ENCODE measurements at regions not wholly inside any gene's neighbourhood (a gene's known extent, or its start where the extent isn't known, plus 50 kb on each side); places are given as distances from the start of the nearest gene placed in this dataset.

- no peak overlapping the region for H3K4me2 ChIP-seq
- no peaks in the 10 kb centered on the region for H3K27me3 ChIP-seq
- H3K4me1 Mint-ChIP-seq, result no peaks in the 10 kb centered on the region
- H3K27me3 Mint-ChIP-seq (ENCODE audit: insufficient read depth, low read depth), result peaks cover 2% of the 10 kb centered on the region
- H3K36me3 Mint-ChIP-seq, result no peaks in the 10 kb centered on the region
- H3K9ac ChIP-seq, result no peak overlapping the region
- DNase-seq (ENCODE audit: low spot score), result no peak
- TF ChIP-seq EZH2phosphoT487 (IDR thresholded peaks at IDR 0.05) (no peak), CTCF (IDR thresholded peaks at IDR 0.05) (no peak), EZH2 (IDR thresholded peaks at IDR 0.05) (no peak)
- no peak overlapping the region for H3K4me3 Mint-ChIP-seq
- H3K36me3 ChIP-seq, result no peaks in the 10 kb centered on the region
- H3K27ac Mint-ChIP-seq, result no peak overlapping the region
- H3K9me3 Mint-ChIP-seq, result no peaks in the 10 kb centered on the region
- H3K27ac ChIP-seq, result no peak overlapping the region
- no peak overlapping the region for H2AFZ ChIP-seq (replicated peaks)
- no peaks in the 10 kb centered on the region for H3F3A ChIP-seq (ENCODE audit: low read depth)
- H3K9me3 ChIP-seq (ENCODE audit: low read depth), result no peaks in the 10 kb centered on the region
- H3K79me2 ChIP-seq (ENCODE audit: low read depth), result no peaks in the 10 kb centered on the region
- no peak overlapping the region for H3K4me3 ChIP-seq
- H3K4me1 ChIP-seq, result no peaks in the 10 kb centered on the region
- no peaks in the 10 kb centered on the region for H4K20me1 ChIP-seq (ENCODE audit: low read depth)
These were observed 241.3 kb downstream of the TBXT start for GRCh38 chr6:165926378-165926777.

GRCh38 chr6:165925474-165926156, 242.0 kb downstream of the TBXT start:
- H3K27ac Mint-ChIP-seq, result no peak overlapping the region
- H3K4me3 Mint-ChIP-seq, result no peak overlapping the region

GRCh38 chr6:165922309-165922794, 245.3 kb downstream of the TBXT start:
- Mint-ChIP-seq H3K9me3 (no peaks in the 10 kb centered on the region), H3K36me3 (no peaks in the 10 kb centered on the region), H3K27me3 (ENCODE audit: insufficient read depth, low read depth) (peaks cover 3% of the 10 kb centered on the region), H3K4me3 (no peak overlapping the region), H3K4me1 (no peaks in the 10 kb centered on the region), H3K27ac (no peak overlapping the region)
- Histone ChIP-seq H2AFZ (replicated peaks) (no peak overlapping the region), H3K9me3 (ENCODE audit: low read depth) (no peaks in the 10 kb centered on the region), H3K4me2 (no peak overlapping the region), H3K79me2 (ENCODE audit: low read depth) (no peaks in the 10 kb centered on the region), H3F3A (ENCODE audit: low read depth) (no peaks in the 10 kb centered on the region), H3K36me3 (no peaks in the 10 kb centered on the region), H3K4me1 (no peaks in the 10 kb centered on the region), H3K27ac (no peak overlapping the region), H3K9ac (no peak overlapping the region), H3K4me3 (no peak overlapping the region), H3K27me3 (no peaks in the 10 kb centered on the region), H4K20me1 (ENCODE audit: low read depth) (no peaks in the 10 kb centered on the region)
- no peak for DNase-seq (ENCODE audit: low spot score)
- TF ChIP-seq EZH2 (IDR thresholded peaks at IDR 0.05), result no peak
- no peak for TF ChIP-seq EZH2phosphoT487 (IDR thresholded peaks at IDR 0.05)
- TF ChIP-seq CTCF (IDR thresholded peaks at IDR 0.05), result no peak

More at GRCh38 chr6:165925474-165926156, 242.0 kb downstream of the TBXT start:
- Histone ChIP-seq H3K9me3 (ENCODE audit: low read depth) (no peaks in the 10 kb centered on the region), H3K4me2 (no peak overlapping the region), H3K79me2 (ENCODE audit: low read depth) (no peaks in the 10 kb centered on the region), H2AFZ (replicated peaks) (no peak overlapping the region), H3K9ac (no peak overlapping the region), H4K20me1 (ENCODE audit: low read depth) (no peaks in the 10 kb centered on the region), H3K36me3 (no peaks in the 10 kb centered on the region), H3K4me1 (no peaks in the 10 kb centered on the region), H3K4me3 (no peak overlapping the region), H3K27me3 (no peaks in the 10 kb centered on the region), H3F3A (ENCODE audit: low read depth) (no peaks in the 10 kb centered on the region), H3K27ac (no peak overlapping the region)
- H3K27me3 Mint-ChIP-seq (ENCODE audit: insufficient read depth, low read depth), result peaks cover 2% of the 10 kb centered on the region
- H3K36me3 Mint-ChIP-seq, result no peaks in the 10 kb centered on the region
- TF ChIP-seq EZH2 (IDR thresholded peaks at IDR 0.05), result no peak
- TF ChIP-seq EZH2phosphoT487 (IDR thresholded peaks at IDR 0.05), result no peak
- TF ChIP-seq CTCF (IDR thresholded peaks at IDR 0.05), result no peak
- H3K4me1 Mint-ChIP-seq, result no peaks in the 10 kb centered on the region
- no peaks in the 10 kb centered on the region for H3K9me3 Mint-ChIP-seq
- no peak for DNase-seq (ENCODE audit: low spot score)
